ENCODE measurements at regions not wholly inside any gene's neighbourhood (a gene's known extent, or its start where the extent isn't known, plus 50 kb on each side); places are given as distances from the start of the nearest gene placed in this dataset.

- DNase-seq (ENCODE audit: low read depth in 2 of 2): peak; percentile 36 to 72
- Histone ChIP-seq H3K79me2 (ENCODE audit: control insufficient read depth, insufficient read depth, low read length) (no peaks in the 10 kb centered on the region), H3K27me3 (ENCODE audit: control insufficient read depth, insufficient read depth, low read length) (peaks cover 5% of the 10 kb centered on the region), H3K4me3 (replicated peaks in 1 of 4; ENCODE audit: control extremely low read depth in 1 of 4, insufficient read depth in 1 of 4, low read depth in 3 of 4, low read length in 4 of 4) (peak overlapping the region; percentile 38 to 62 (median 53)), H3K36me3 (ENCODE audit: control insufficient read depth, insufficient read depth, low read length) (no peaks in the 10 kb centered on the region), H2AFZ (ENCODE audit: low read length) (peak overlapping the region; percentile 84), H3K27ac (ENCODE audit: insufficient read depth, low read length) (no peak overlapping the region), H3K4me2 (ENCODE audit: extremely low read depth, insufficient read depth, low read length) (peak overlapping the region; percentile 94), H4K20me1 (ENCODE audit: control insufficient read depth, extremely low read depth, insufficient read depth, low read length) (no peaks in the 10 kb centered on the region), H3K4me1 (ENCODE audit: control insufficient read depth, extremely low read depth, insufficient read depth, low read length) (peaks cover 3% of the 10 kb centered on the region), H3K9me3 (ENCODE audit: control insufficient read depth, insufficient read depth, low read depth, low read length) (no peaks in the 10 kb centered on the region), H3K9ac (ENCODE audit: insufficient read depth, low read length) (peak overlapping the region; percentile 53)
- peak; percentile 98 to 99 for TF ChIP-seq CTCF (conservative IDR thresholded peaks at IDR 0.05 in 1 of 2, IDR thresholded peaks at IDR 0.05 in 1 of 2; ENCODE audit: low read depth in 1 of 2, low read length in 2 of 2)
- TF ChIP-seq EZH2 (IDR thresholded peaks at IDR 0.05; ENCODE audit: low read length, missing control alignments): no peak
Observed at GRCh38 chr2:126776692-126777619, 121.0 kb downstream of the GYPC start.

GRCh38 chr2:126777620-126777978 is 121.1 kb upstream of the TEX51 start:
- H3K4me3 ChIP-seq (replicated peaks in 1 of 4; ENCODE audit: control extremely low read depth in 1 of 4, insufficient read depth in 1 of 4, low read depth in 3 of 4, low read length in 4 of 4): no peak overlapping the region
- H3K9ac ChIP-seq (ENCODE audit: insufficient read depth, low read length): no peak overlapping the region
- no peaks in the 10 kb centered on the region for H3K79me2 ChIP-seq (ENCODE audit: control insufficient read depth, insufficient read depth, low read length)
- no peaks in the 10 kb centered on the region for H3K9me3 ChIP-seq (ENCODE audit: control insufficient read depth, insufficient read depth, low read depth, low read length)
- H3K4me2 ChIP-seq (ENCODE audit: extremely low read depth, insufficient read depth, low read length): peak overlapping the region; percentile 94
- H3K27ac ChIP-seq (ENCODE audit: insufficient read depth, low read length): no peak overlapping the region
- peaks cover 3% of the 10 kb centered on the region for H3K4me1 ChIP-seq (ENCODE audit: control insufficient read depth, extremely low read depth, insufficient read depth, low read length)
- H3K36me3 ChIP-seq (ENCODE audit: control insufficient read depth, insufficient read depth, low read length): no peaks in the 10 kb centered on the region
- H4K20me1 ChIP-seq (ENCODE audit: control insufficient read depth, extremely low read depth, insufficient read depth, low read length): no peaks in the 10 kb centered on the region
- TF ChIP-seq EZH2 (IDR thresholded peaks at IDR 0.05; ENCODE audit: low read length, missing control alignments): no peak
- DNase-seq (ENCODE audit: low read depth in 2 of 2): no peak
- H3K27me3 ChIP-seq (ENCODE audit: control insufficient read depth, insufficient read depth, low read length): peaks cover 5% of the 10 kb centered on the region
- H2AFZ ChIP-seq (ENCODE audit: low read length): no peak overlapping the region

GRCh38 chr2:126778561-126779501 is 119.9 kb upstream of the TEX51 start:
- no peak overlapping the region for H2AFZ ChIP-seq (ENCODE audit: low read length)
- TF ChIP-seq CTCF (conservative IDR thresholded peaks at IDR 0.05 in 1 of 2, IDR thresholded peaks at IDR 0.05 in 1 of 2; ENCODE audit: low read depth in 1 of 2, low read length in 2 of 2): no peak
- no peak for TF ChIP-seq EZH2 (IDR thresholded peaks at IDR 0.05; ENCODE audit: low read length, missing control alignments)
- H3K27ac ChIP-seq (ENCODE audit: insufficient read depth, low read length): no peak overlapping the region
- no peak for DNase-seq (ENCODE audit: low read depth in 2 of 2)
- no peaks in the 10 kb centered on the region for H3K79me2 ChIP-seq (ENCODE audit: control insufficient read depth, insufficient read depth, low read length)
- H4K20me1 ChIP-seq (ENCODE audit: control insufficient read depth, extremely low read depth, insufficient read depth, low read length): no peaks in the 10 kb centered on the region
- peaks cover 5% of the 10 kb centered on the region for H3K27me3 ChIP-seq (ENCODE audit: control insufficient read depth, insufficient read depth, low read length)
- no peak overlapping the region for H3K4me2 ChIP-seq (ENCODE audit: extremely low read depth, insufficient read depth, low read length)
- H3K4me1 ChIP-seq (ENCODE audit: control insufficient read depth, extremely low read depth, insufficient read depth, low read length): peaks cover 3% of the 10 kb centered on the region
- no peak overlapping the region for H3K4me3 ChIP-seq (replicated peaks in 1 of 4; ENCODE audit: control extremely low read depth in 1 of 4, insufficient read depth in 1 of 4, low read depth in 3 of 4, low read length in 4 of 4)
- H3K9me3 ChIP-seq (ENCODE audit: control insufficient read depth, insufficient read depth, low read depth, low read length): no peaks in the 10 kb centered on the region
- no peaks in the 10 kb centered on the region for H3K36me3 ChIP-seq (ENCODE audit: control insufficient read depth, insufficient read depth, low read length)
- no peak overlapping the region for H3K9ac ChIP-seq (ENCODE audit: insufficient read depth, low read length)
